HG03175 (cell line): ENCODE measurements at regions not wholly inside any gene's neighbourhood (a gene's known extent, or its start where the extent isn't known, plus 50 kb on each side); places are given as distances from the start of the nearest gene placed in this dataset.
"Not testable (repeated sequence)": the region's sequence is repeated elsewhere in the genome, so short reads cannot be mapped to it uniquely, and the experiment has no call there.

Experiments
- ATAC-seq: cut with Tn5 transposase; IDR thresholded peaks from one replicate; pipeline ENCODE4 v1.9.1; 2021; ENCODE audit warnings: mild to moderate bottlenecking, moderate library complexity; ENCODE audit not compliant: unreplicated experiment

- no peak for ATAC-seq
These were observed 264.6 kb downstream of the BRINP2 start for GRCh38 chr1:177435364-177435763.

GRCh38 chr1:177432897-177433296 lies 262.1 kb downstream of the BRINP2 start:
- peak; percentile 46 for ATAC-seq

GRCh38 chr1:177431123-177431522 lies 260.4 kb downstream of the BRINP2 start:
- ATAC-seq, result no peak

- ATAC-seq, result no peak
These were observed 258.5 kb downstream of the BRINP2 start for GRCh38 chr1:177429234-177429633.

GRCh38 chr1:177427811-177428210 lies 257.1 kb downstream of the BRINP2 start:
- ATAC-seq, result no peak

GRCh38 chr1:177426497-177426896 lies 255.7 kb downstream of the BRINP2 start:
- no peak for ATAC-seq

- no peak for ATAC-seq
These were observed 254.4 kb downstream of the BRINP2 start for GRCh38 chr1:177425199-177425598.

- no peak for ATAC-seq
These were observed 254.0 kb downstream of the BRINP2 start for GRCh38 chr1:177424744-177425143.

GRCh38 chr1:177423090-177423489 lies 252.3 kb downstream of the BRINP2 start:
- ATAC-seq, result no peak

GRCh38 chr1:177413982-177414596 lies 243.3 kb downstream of the BRINP2 start:
- ATAC-seq, result no peak

GRCh38 chr1:177411381-177411780 lies 240.6 kb downstream of the BRINP2 start:
- no peak for ATAC-seq

GRCh38 chr1:177410179-177410766 lies 239.5 kb downstream of the BRINP2 start:
- no peak for ATAC-seq

GRCh38 chr1:177406323-177406722 lies 235.6 kb downstream of the BRINP2 start:
- not testable (repeated sequence) for ATAC-seq

GRCh38 chr1:177392336-177392735 lies 221.6 kb downstream of the BRINP2 start:
- ATAC-seq, result no peak

GRCh38 chr1:177385760-177386698 lies 215.3 kb downstream of the BRINP2 start:
- ATAC-seq, result no peak

GRCh38 chr1:177384461-177384860 lies 213.7 kb downstream of the BRINP2 start:
- ATAC-seq, result no peak

- no peak for ATAC-seq
These were observed 213.0 kb downstream of the BRINP2 start for GRCh38 chr1:177383715-177384114.

- no peak for ATAC-seq
These were observed 207.1 kb downstream of the BRINP2 start for GRCh38 chr1:177377866-177378265.

- no peak for ATAC-seq
These were observed 197.5 kb downstream of the BRINP2 start for GRCh38 chr1:177368255-177368654.

- no peak for ATAC-seq
These were observed 195.3 kb downstream of the BRINP2 start for GRCh38 chr1:177366091-177366490.

GRCh38 chr1:177360791-177361190 lies 190.0 kb downstream of the BRINP2 start:
- ATAC-seq, result no peak
